SH-SY5Y (cell line): ENCODE measurements at regions not wholly inside any gene's neighbourhood (a gene's known extent, or its start where the extent isn't known, plus 50 kb on each side); places are given as distances from the start of the nearest gene placed in this dataset.

ENCODE experiments used
- GATA2 ChIP-seq: IDR thresholded peaks from 2 replicates; pipeline ENCODE4 v1.6.1; 2011; ENCODE audit warnings: mild to moderate bottlenecking, low read depth, low read length
- GATA3 ChIP-seq: IDR thresholded peaks from 2 replicates; pipeline ENCODE4 v1.6.1; 2011; ENCODE audit warnings: low read depth, mild to moderate bottlenecking, low read length, moderate library complexity

GRCh38 chr9:28287455-28287854, 714.2 kb upstream of the C9orf72 start:
- TF ChIP-seq GATA3, result 0 out of 2 replicates have a peak, but pooled peaks have one; percentile 59
- TF ChIP-seq GATA2, result peak; percentile 81
